ENCODE measurements at regions not wholly inside any gene's neighbourhood (a gene's known extent, or its start where the extent isn't known, plus 50 kb on each side); places are given as distances from the start of the nearest gene placed in this dataset.

DNA sequence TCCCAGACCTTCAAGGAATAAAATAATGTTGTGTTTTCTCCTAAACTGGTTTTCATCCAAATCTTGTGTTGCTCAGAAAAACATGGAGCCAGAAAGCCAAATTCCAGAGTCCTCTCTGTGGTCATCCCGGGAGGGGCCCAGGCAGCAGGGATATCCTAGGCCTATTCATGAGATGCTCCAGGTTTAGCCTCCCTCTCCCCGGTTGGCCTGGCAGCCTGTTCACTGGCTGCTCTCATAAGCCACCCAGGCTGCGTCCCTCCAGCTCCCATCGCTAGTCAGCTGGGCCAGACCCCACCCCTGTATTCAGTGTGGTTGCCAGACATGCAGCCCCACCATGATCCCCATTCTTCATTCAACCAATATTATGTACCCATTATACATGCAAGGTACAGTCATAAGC lies 113.4 kb upstream of the F3 start:
- no peak for TF ChIP-seq NFRKB (IDR thresholded peaks at IDR 0.05)
- no peak for TF ChIP-seq FOXK2 (IDR thresholded peaks at IDR 0.05)
- TF ChIP-seq ZNF384 (IDR thresholded peaks at IDR 0.05) = no peak
- TF ChIP-seq SP1 (IDR thresholded peaks at IDR 0.05) = no peak
- TF ChIP-seq FOXM1 (IDR thresholded peaks at IDR 0.05; ENCODE audit: borderline replicate concordance) = no peak
- no peak for TF ChIP-seq BHLHE40 (IDR thresholded peaks at IDR 0.05; ENCODE audit: borderline replicate concordance)
- TF ChIP-seq SUZ12 (IDR thresholded peaks at IDR 0.05) = no peak
- TF ChIP-seq, protein P1, sequence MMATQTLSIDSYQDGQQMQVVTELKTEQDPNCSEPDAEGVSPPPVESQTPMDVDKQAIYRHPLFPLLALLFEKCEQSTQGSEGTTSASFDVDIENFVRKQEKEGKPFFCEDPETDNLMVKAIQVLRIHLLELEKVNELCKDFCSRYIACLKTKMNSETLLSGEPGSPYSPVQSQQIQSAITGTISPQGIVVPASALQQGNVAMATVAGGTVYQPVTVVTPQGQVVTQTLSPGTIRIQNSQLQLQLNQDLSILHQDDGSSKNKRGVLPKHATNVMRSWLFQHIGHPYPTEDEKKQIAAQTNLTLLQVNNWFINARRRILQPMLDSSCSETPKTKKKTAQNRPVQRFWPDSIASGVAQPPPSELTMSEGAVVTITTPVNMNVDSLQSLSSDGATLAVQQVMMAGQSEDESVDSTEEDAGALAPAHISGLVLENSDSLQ (IDR thresholded peaks at IDR 0.05) = no peak
- TF ChIP-seq HDGF (IDR thresholded peaks at IDR 0.05; ENCODE audit: borderline replicate concordance) = no peak
- TF ChIP-seq ELF4 (IDR thresholded peaks at IDR 0.05) = no peak
- no peak for TF ChIP-seq LEF1 (IDR thresholded peaks at IDR 0.05; ENCODE audit: borderline replicate concordance)
- no peak for TF ChIP-seq FOXA1 (IDR thresholded peaks at IDR 0.05)
- no peak for TF ChIP-seq TARDBP (IDR thresholded peaks at IDR 0.05)
- no peak for TF ChIP-seq L3MBTL2 (conservative IDR thresholded peaks at IDR 0.05)
